HG03103 (cell line): ENCODE measurements at regions not wholly inside any gene's neighbourhood (a gene's known extent, or its start where the extent isn't known, plus 50 kb on each side); places are given as distances from the start of the nearest gene placed in this dataset.
"Not testable (repeated sequence)": the region's sequence is repeated elsewhere in the genome, so short reads cannot be mapped to it uniquely, and the experiment has no call there.

Experiments used
- ATAC-seq: cut with Tn5 transposase; IDR thresholded peaks from one replicate; pipeline ENCODE4 v1.9.1; 2021; ENCODE audit warnings: low read depth; ENCODE audit not compliant: unreplicated experiment

- ATAC-seq = no peak
These were observed 418.9 kb upstream of the POM121L12 start for GRCh38 chr7:52616552-52616951.

- no peak for ATAC-seq
These were observed 420.3 kb upstream of the POM121L12 start for GRCh38 chr7:52615021-52615695.

GRCh38 chr7:52609511-52609910, 425.9 kb upstream of the POM121L12 start:
- no peak for ATAC-seq

- ATAC-seq = no peak
These were observed 442.7 kb upstream of the POM121L12 start for GRCh38 chr7:52592698-52593097.

- no peak for ATAC-seq
These were observed 448.7 kb upstream of the POM121L12 start for GRCh38 chr7:52586704-52587103.

- ATAC-seq = no peak
These were observed 451.4 kb upstream of the POM121L12 start for GRCh38 chr7:52584041-52584440.

- not testable (repeated sequence) for ATAC-seq
These were observed 462.3 kb upstream of the POM121L12 start for GRCh38 chr7:52573141-52573540.

- no peak for ATAC-seq
These were observed 464.4 kb upstream of the POM121L12 start for GRCh38 chr7:52571026-52571425.

- no peak for ATAC-seq
These were observed 466.3 kb upstream of the POM121L12 start for GRCh38 chr7:52569151-52569550.

GRCh38 chr7:52565974-52566373, 469.5 kb upstream of the POM121L12 start:
- no peak for ATAC-seq

- no peak for ATAC-seq
These were observed 479.6 kb upstream of the POM121L12 start for GRCh38 chr7:52555805-52556204.

GRCh38 chr7:52547308-52547910, 488.0 kb upstream of the POM121L12 start:
- no peak for ATAC-seq

GRCh38 chr7:52541198-52541765, 494.2 kb upstream of the POM121L12 start:
- ATAC-seq = not testable (repeated sequence)

GRCh38 chr7:52540041-52540440, 495.4 kb upstream of the POM121L12 start:
- no peak for ATAC-seq

- no peak for ATAC-seq
These were observed 496.0 kb upstream of the POM121L12 start for GRCh38 chr7:52539414-52539813.

GRCh38 chr7:52537051-52537450, 498.4 kb upstream of the POM121L12 start:
- ATAC-seq = no peak

- ATAC-seq = no peak
These were observed 509.6 kb upstream of the POM121L12 start for GRCh38 chr7:52525772-52526341.

- ATAC-seq = no peak
These were observed 516.6 kb upstream of the POM121L12 start for GRCh38 chr7:52518869-52519268.

GRCh38 chr7:52512656-52513055, 522.8 kb upstream of the POM121L12 start:
- no peak for ATAC-seq

- no peak for ATAC-seq
These were observed 527.7 kb upstream of the POM121L12 start for GRCh38 chr7:52507546-52508255.

GRCh38 chr7:52506325-52506724, 529.1 kb upstream of the POM121L12 start:
- ATAC-seq = no peak
